IPS-18a (cell line): ENCODE measurements at regions not wholly inside any gene's neighbourhood (a gene's known extent, or its start where the extent isn't known, plus 50 kb on each side); places are given as distances from the start of the nearest gene placed in this dataset.

Source experiments
- H3K27ac ChIP-seq: one replicate; pipeline ENCODE4 v1.5.1; 2013; ENCODE audit warnings: low read length
- H3K27me3 ChIP-seq: one replicate; pipeline ENCODE4 v1.6.1; 2013; ENCODE audit warnings: mild to moderate bottlenecking, low read length; ENCODE audit not compliant: control insufficient read depth, insufficient read depth
- H3K36me3 ChIP-seq: one replicate; pipeline ENCODE4 v1.6.1; 2013; ENCODE audit warnings: low read depth, low read length; ENCODE audit not compliant: control insufficient read depth
- H3K4me1 ChIP-seq: one replicate; pipeline ENCODE4 v1.6.1; 2013; ENCODE audit warnings: low read depth, low read length; ENCODE audit not compliant: control insufficient read depth
- H3K4me3 ChIP-seq: one replicate; pipeline ENCODE4 v1.5.1; 2013; ENCODE audit warnings: low read length
- H3K9ac ChIP-seq: one replicate; pipeline ENCODE4 v1.6.1; 2013; ENCODE audit warnings: mild to moderate bottlenecking, low read length, moderate library complexity
- H3K9me3 ChIP-seq: one replicate; pipeline ENCODE4 v1.6.1; 2013; ENCODE audit warnings: low read depth, low read length; ENCODE audit not compliant: control insufficient read depth

DNA sequence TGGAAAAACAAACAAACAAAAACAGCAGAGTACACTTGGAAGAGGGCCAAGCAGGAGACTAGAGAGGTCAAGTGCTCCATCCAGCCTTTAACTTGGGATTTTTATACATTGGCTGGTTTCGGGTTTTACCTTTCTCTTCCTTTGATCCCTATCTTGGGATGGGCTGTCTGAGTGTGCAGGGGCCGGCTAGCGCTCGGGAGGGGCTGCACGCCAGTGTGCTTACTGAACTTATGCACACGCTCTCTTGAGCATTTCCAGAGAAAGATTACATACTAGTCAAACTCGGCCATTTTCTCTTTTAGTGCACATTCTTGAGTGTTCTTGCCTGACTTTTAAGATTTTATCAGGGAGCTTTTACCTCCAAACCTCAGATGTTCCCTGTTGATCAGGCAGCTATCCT lies 707.8 kb downstream of the DSC3 start:
- Histone ChIP-seq H3K9me3 (no peaks in the 10 kb centered on the region), H3K27me3 (no peaks in the 10 kb centered on the region), H3K4me1 (peaks cover 4% of the 10 kb centered on the region), H3K4me3 (no peak overlapping the region), H3K9ac (no peak overlapping the region), H3K36me3 (no peaks in the 10 kb centered on the region), H3K27ac (no peak overlapping the region)

DNA sequence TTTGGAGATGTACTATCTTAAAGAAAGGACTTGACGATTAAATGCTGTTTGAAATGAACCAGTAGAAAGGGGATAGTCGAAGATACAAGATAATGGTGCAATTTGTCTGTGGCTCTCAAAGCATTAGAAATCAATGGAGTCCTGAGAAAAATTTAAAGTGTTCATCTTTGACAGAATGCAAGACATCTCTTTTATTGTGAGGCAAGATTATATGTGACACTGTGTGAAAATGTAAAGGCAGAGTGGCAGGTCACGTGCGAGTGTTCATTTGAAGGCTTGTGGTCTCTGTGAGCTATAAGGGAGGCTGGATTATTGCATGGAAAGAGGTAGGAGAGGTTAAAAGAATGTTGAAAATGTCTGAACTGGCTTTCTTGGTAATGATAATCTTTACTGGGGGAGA lies 709.2 kb downstream of the DSC3 start:
- Histone ChIP-seq H3K36me3 (no peaks in the 10 kb centered on the region), H3K9ac (no peak overlapping the region), H3K9me3 (no peaks in the 10 kb centered on the region), H3K4me3 (no peak overlapping the region), H3K27ac (no peak overlapping the region), H3K4me1 (peaks cover 2% of the 10 kb centered on the region), H3K27me3 (no peaks in the 10 kb centered on the region)

DNA sequence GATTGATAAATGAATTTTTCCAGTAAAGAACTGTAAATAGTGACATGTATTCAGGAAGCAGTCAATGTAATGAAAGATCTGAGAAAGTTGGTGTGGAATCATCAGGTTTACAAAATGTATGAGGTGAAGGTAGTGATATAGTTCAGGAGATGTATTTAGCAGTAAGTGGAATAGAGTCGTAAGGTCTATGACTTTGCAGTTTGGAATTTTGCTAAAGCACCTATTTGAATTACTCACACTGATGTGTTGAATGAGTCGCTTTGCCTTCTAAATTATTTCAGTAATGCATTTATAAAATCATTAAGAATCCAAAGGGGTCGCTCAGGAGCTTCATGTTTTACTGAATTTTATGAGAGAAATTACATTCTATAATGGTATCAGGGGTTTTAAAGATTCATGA lies 713.7 kb downstream of the DSC3 start:
- no peak overlapping the region for H3K27ac ChIP-seq
- peaks cover 5% of the 10 kb centered on the region for H3K4me1 ChIP-seq
- H3K36me3 ChIP-seq = no peaks in the 10 kb centered on the region
- H3K4me3 ChIP-seq = no peak overlapping the region
- H3K27me3 ChIP-seq = no peaks in the 10 kb centered on the region
- H3K9me3 ChIP-seq = no peaks in the 10 kb centered on the region
- H3K9ac ChIP-seq = no peak overlapping the region

DNA sequence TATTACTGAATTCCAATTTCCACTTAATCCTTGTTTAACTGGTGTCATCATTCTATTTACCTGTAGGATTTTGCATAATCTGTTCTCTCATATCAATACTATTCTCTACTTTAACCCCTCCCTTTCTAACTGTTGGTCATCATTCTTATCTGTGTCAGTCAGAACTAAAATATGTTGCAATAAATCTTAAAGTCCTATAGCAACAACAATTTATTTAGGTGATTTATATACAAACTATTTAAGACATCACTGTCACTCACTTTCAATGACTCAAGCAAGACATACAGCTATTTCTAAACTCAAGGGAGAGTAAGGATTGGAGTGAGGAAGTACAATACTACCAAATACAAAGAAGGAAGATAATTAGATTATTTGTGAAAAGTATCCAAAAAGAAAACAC lies 740.4 kb downstream of the DSC3 start:
- no peak overlapping the region for H3K27ac ChIP-seq
- H3K4me1 ChIP-seq = no peaks in the 10 kb centered on the region
- H3K4me3 ChIP-seq = no peak overlapping the region
- no peak overlapping the region for H3K9ac ChIP-seq
- no peaks in the 10 kb centered on the region for H3K9me3 ChIP-seq
- no peaks in the 10 kb centered on the region for H3K36me3 ChIP-seq
- no peaks in the 10 kb centered on the region for H3K27me3 ChIP-seq

DNA sequence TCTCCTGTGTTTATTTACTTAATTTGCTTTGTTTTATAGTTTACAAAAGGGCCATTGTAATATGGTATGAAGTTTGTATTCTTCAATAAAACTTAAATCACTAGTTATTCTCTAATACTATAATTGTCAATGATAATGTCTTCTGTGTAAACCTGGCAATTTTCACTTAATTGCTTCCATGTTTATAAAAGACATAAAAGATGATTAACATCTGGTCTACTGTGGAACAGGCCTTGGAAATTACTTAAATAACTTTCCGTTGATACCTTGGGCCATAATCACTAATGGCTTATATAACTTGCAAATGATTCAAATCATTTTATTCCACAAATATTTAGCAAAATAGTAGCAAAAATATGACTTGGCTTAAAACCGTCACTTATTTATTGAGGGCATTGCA lies 743.8 kb downstream of the DSC3 start:
- Histone ChIP-seq H3K4me3 (no peak overlapping the region), H3K27ac (no peak overlapping the region), H3K36me3 (no peaks in the 10 kb centered on the region), H3K4me1 (no peaks in the 10 kb centered on the region), H3K9ac (no peak overlapping the region), H3K27me3 (no peaks in the 10 kb centered on the region), H3K9me3 (no peaks in the 10 kb centered on the region)

DNA sequence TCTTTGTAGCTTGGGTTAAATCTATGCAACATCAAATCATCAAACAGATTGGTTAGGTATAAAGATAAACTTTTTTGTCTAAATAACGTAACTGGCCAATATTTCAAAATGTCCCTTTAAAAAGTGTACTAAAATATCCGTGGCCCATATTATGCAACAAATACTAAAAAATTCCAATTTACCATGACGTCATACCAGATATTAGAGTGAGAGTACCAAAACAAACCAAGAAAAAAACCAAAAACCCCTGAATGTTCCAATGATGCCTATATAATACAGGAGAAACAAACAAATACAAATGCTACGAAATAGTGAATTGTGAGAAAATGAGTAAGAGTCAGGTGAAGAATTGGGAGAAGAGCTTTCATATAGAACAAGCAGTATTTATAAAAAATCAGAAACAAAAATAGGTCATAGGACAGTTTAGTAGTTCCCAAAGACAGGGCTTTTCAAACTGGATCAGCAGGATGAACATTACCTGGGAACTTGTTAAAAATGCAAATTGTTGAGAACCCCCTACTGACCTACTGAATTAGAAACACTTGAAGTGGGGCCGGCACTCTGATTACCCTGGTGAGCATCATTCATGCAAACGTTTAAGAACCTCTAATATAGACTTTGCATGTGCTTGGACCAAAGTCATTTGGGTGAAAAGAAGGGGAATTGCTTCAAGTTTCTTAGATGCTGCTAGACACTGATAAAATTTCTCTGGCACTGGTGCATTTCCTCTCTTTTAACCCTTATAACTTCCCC lies 753.7 kb downstream of the DSC3 start:
- no peaks in the 10 kb centered on the region for H3K9me3 ChIP-seq
- no peak overlapping the region for H3K9ac ChIP-seq
- no peaks in the 10 kb centered on the region for H3K36me3 ChIP-seq
- no peak overlapping the region for H3K27ac ChIP-seq
- no peaks in the 10 kb centered on the region for H3K27me3 ChIP-seq
- peak overlapping the region; percentile 9 for H3K4me3 ChIP-seq
- H3K4me1 ChIP-seq = peaks cover 7% of the 10 kb centered on the region

DNA sequence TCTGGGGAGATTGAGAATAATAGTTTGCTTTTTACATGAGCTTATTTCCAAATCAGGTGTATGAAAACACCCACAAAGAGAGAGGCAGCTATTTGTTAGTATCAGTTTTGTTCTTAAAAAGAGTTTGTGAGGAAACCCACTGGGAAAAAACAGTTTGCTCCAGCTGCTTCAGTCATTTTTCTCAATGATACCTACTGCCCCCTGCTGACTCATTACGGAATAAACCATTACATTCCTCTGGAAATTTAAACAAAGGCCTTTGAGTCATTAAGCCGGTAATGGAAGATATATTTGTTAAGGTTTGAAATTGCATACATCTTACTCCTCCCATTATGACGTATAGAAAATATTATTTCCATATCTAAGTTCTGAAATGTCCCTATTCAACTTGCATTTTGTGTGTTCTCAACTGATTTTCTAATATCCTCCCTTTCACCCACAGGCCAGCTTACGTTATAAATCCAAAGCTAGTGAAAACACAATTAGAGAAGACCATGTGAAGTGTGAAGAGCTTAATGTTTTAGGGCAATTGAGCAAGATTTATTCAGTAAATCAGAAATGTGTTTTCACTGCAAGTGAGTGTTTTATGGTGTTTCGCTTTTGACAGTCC lies 761.6 kb downstream of the DSC3 start:
- H3K27ac ChIP-seq = no peak overlapping the region
- no peaks in the 10 kb centered on the region for H3K9me3 ChIP-seq
- no peak overlapping the region for H3K4me3 ChIP-seq
- H3K9ac ChIP-seq = no peak overlapping the region
- H3K27me3 ChIP-seq = no peaks in the 10 kb centered on the region
- H3K4me1 ChIP-seq = peaks cover 6% of the 10 kb centered on the region
- no peaks in the 10 kb centered on the region for H3K36me3 ChIP-seq

DNA sequence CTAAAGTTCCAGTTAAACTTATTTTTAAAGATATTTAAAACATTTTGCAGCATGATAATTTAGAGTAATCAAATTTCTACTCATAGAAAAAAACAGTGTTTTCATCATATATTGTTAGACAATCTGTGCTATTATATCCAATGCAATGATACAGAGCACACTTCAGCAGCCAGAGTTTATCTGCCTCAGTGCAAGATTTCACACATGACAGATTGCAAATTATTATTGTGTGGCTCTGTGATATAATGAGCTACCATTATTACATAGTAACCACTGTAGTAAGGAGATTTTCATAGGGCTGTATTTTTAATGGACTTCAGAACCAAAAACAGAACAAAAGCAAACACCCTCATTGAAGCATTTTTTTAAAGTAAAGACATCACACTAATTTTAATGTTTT lies 762.4 kb downstream of the DSC3 start:
- Histone ChIP-seq H3K36me3 (no peaks in the 10 kb centered on the region), H3K4me3 (no peak overlapping the region)

DNA sequence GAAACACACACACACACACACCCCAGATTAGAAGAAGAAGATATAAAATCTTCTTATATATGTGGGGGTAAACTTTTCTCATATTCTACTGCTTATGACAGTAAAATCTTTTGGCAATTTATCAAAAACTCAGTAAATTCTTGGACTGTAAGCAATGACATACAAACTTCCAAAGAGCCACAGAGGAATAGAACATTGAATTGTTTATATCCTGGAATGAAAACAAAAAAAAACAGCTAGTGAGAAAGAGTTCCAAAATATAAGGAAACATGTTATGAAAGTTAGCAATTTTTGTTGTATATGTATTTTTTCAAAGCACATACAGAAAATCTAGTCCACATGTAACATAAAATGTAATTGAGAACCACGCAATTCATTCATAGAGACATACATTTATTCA lies 764.9 kb downstream of the DSC3 start:
- no peaks in the 10 kb centered on the region for H3K9me3 ChIP-seq
- peaks cover 3% of the 10 kb centered on the region for H3K4me1 ChIP-seq
- no peak overlapping the region for H3K9ac ChIP-seq
- no peak overlapping the region for H3K27ac ChIP-seq
- H3K27me3 ChIP-seq = no peaks in the 10 kb centered on the region
- no peaks in the 10 kb centered on the region for H3K36me3 ChIP-seq
- H3K4me3 ChIP-seq = no peak overlapping the region

More for the DNA sequence above, 762.4 kb downstream of the DSC3 start:
- no peak overlapping the region for H3K27ac ChIP-seq
- no peaks in the 10 kb centered on the region for H3K27me3 ChIP-seq
- H3K9me3 ChIP-seq = no peaks in the 10 kb centered on the region
- peaks cover 6% of the 10 kb centered on the region for H3K4me1 ChIP-seq
- H3K9ac ChIP-seq = no peak overlapping the region

DNA sequence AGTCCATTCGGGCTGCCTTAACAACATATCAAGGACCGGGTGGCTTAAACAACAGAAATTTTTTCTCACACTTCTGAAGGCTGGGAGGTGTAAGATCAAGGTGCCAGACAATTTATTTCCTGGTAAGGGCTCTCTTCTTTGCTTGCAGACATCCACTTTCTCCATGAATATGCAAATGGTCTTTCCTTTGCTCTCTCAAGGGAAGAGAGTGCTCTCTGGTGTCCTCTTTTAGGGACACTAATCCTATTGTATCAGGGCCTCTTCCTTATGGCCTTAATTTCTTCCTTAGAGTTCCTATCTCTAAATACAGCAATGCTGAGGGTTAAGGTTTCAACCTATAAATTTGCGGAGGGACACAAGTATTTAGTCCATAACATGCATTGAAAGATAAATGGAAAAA lies 770.8 kb downstream of the DSC3 start:
- Histone ChIP-seq H3K36me3 (no peaks in the 10 kb centered on the region), H3K4me1 (no peaks in the 10 kb centered on the region), H3K9me3 (no peaks in the 10 kb centered on the region), H3K27me3 (no peaks in the 10 kb centered on the region), H3K4me3 (no peak overlapping the region), H3K27ac (no peak overlapping the region), H3K9ac (no peak overlapping the region)

DNA sequence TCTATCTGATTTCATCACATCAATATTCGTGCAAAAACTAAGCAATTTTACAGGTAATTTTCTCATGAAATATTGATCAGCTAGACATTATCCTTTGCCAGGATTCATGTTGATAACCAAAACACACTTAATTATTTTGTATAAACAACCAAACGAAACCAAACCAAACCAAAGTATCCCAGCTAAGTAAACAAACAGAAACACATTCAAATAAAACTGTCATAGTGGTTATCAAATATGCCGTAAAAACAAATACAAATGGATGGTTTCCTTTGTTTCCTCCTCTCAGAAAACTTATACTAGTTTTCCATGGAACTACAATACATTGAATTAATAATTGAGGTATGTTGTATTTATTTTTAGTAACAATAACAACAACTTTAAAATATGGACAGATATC lies 777.4 kb downstream of the DSC3 start:
- H3K4me1 ChIP-seq = no peaks in the 10 kb centered on the region
- no peak overlapping the region for H3K9ac ChIP-seq
- no peaks in the 10 kb centered on the region for H3K27me3 ChIP-seq
- no peak overlapping the region for H3K4me3 ChIP-seq
- H3K9me3 ChIP-seq = no peaks in the 10 kb centered on the region
- no peaks in the 10 kb centered on the region for H3K36me3 ChIP-seq
- no peak overlapping the region for H3K27ac ChIP-seq

DNA sequence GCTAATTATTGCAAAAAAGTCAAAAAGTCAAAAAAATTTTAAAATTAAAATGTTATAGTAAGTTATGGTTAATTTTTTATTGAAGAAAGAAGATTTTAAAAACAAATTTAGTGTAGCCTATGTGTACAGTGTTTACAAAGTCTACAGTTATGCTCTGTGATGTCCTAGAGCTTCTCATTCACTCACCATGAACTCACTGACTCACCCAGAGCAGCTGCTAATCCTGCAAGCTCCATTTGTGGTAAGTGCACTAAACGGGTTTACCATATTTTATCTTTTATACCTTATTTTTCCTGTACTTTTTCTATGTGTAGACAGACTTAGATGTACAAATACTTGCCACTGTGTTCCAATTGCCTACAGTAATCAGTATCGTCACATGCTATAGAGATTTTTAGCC lies 788.2 kb downstream of the DSC3 start:
- Histone ChIP-seq H3K4me1 (no peaks in the 10 kb centered on the region), H3K9me3 (no peaks in the 10 kb centered on the region), H3K27ac (no peak overlapping the region)

More for the DNA sequence above, 788.2 kb downstream of the DSC3 start:
- H3K4me3 ChIP-seq = no peak overlapping the region
- H3K36me3 ChIP-seq = no peaks in the 10 kb centered on the region
- no peak overlapping the region for H3K9ac ChIP-seq
- no peaks in the 10 kb centered on the region for H3K27me3 ChIP-seq
